Adipocyte (in vitro differentiated cells): ENCODE measurements at regions not wholly inside any gene's neighbourhood (a gene's known extent, or its start where the extent isn't known, plus 50 kb on each side); places are given as distances from the start of the nearest gene placed in this dataset.
"Not testable (repeated sequence)": the region's sequence is repeated elsewhere in the genome, so short reads cannot be mapped to it uniquely, and the experiment has no call there.

Experiments used
- DNase-seq: peaks from one replicate; pipeline ENCODE4 v3.0.0-alpha.2; 2015; ENCODE audit warnings: low read depth
- H3K27me3 ChIP-seq: replicated peaks from 2 replicates; pipeline ENCODE4 v1.7.0; 2013; ENCODE audit warnings: mild to moderate bottlenecking, low read length, moderate library complexity; ENCODE audit not compliant: control insufficient read depth, insufficient read depth
- H3K36me3 ChIP-seq: 2 replicates; pipeline ENCODE4 v1.7.0; 2013; ENCODE audit warnings: low read length, mild to moderate bottlenecking, moderate library complexity; ENCODE audit not compliant: control insufficient read depth, insufficient read depth, severe bottlenecking
- H3K4me1 ChIP-seq: 2 replicates; pipeline ENCODE4 v1.7.0; 2013; ENCODE audit warnings: mild to moderate bottlenecking, low read length, moderate library complexity; ENCODE audit not compliant: control insufficient read depth, insufficient read depth
- H3K4me3 ChIP-seq: 2 replicates; pipeline ENCODE4 v1.7.0; 2013; ENCODE audit warnings: mild to moderate bottlenecking, low read length, moderate library complexity
- H3K9ac ChIP-seq: 2 replicates; pipeline ENCODE4 v1.7.0; 2013; ENCODE audit warnings: mild to moderate bottlenecking, low read length, moderate library complexity
- H3K9me3 ChIP-seq: 2 replicates; pipeline ENCODE4 v1.7.0; 2013; ENCODE audit warnings: mild to moderate bottlenecking, low read length, moderate library complexity; ENCODE audit not compliant: control insufficient read depth

- no peaks in the 10 kb centered on the region for H3K36me3 ChIP-seq
- no peak for DNase-seq
- no peaks in the 10 kb centered on the region for H3K9me3 ChIP-seq
- peaks cover 35% of the 10 kb centered on the region for H3K4me1 ChIP-seq
- no peaks in the 10 kb centered on the region for H3K27me3 ChIP-seq
- H3K9ac ChIP-seq = no peak overlapping the region
- H3K4me3 ChIP-seq = no peak overlapping the region
Observed at GRCh38 chr12:75955251-75955650, 76.3 kb downstream of the PHLDA1 start.

- no peaks in the 10 kb centered on the region for H3K27me3 ChIP-seq
- H3K9ac ChIP-seq = no peak overlapping the region
- H3K9me3 ChIP-seq = no peaks in the 10 kb centered on the region
- peaks cover 35% of the 10 kb centered on the region for H3K4me1 ChIP-seq
- no peak overlapping the region for H3K4me3 ChIP-seq
- no peak for DNase-seq
- H3K36me3 ChIP-seq = no peaks in the 10 kb centered on the region
Observed at GRCh38 chr12:75954749-75955148, 76.8 kb downstream of the PHLDA1 start.

- DNase-seq = peak; percentile 82
- Histone ChIP-seq H3K4me1 (peaks cover 35% of the 10 kb centered on the region), H3K9ac (no peak overlapping the region), H3K9me3 (no peaks in the 10 kb centered on the region), H3K27me3 (no peaks in the 10 kb centered on the region), H3K4me3 (peak overlapping the region; percentile 56), H3K36me3 (no peaks in the 10 kb centered on the region)
Observed at GRCh38 chr12:75954041-75954440, 77.5 kb downstream of the PHLDA1 start.

GRCh38 chr12:75953312-75953906 is 78.2 kb downstream of the PHLDA1 start:
- no peaks in the 10 kb centered on the region for H3K9me3 ChIP-seq
- peaks cover 35% of the 10 kb centered on the region for H3K4me1 ChIP-seq
- H3K36me3 ChIP-seq = no peaks in the 10 kb centered on the region
- H3K27me3 ChIP-seq = no peaks in the 10 kb centered on the region
- H3K9ac ChIP-seq = peak overlapping the region; percentile 55
- peak overlapping the region; percentile 56 for H3K4me3 ChIP-seq
- peak; percentile 43 for DNase-seq

- no peak overlapping the region for H3K9ac ChIP-seq
- H3K4me3 ChIP-seq = no peak overlapping the region
- DNase-seq = no peak
- H3K36me3 ChIP-seq = no peaks in the 10 kb centered on the region
- peaks cover 35% of the 10 kb centered on the region for H3K4me1 ChIP-seq
- no peaks in the 10 kb centered on the region for H3K9me3 ChIP-seq
- H3K27me3 ChIP-seq = no peaks in the 10 kb centered on the region
Observed at GRCh38 chr12:75951399-75952278, 79.9 kb downstream of the PHLDA1 start.

- H3K4me3 ChIP-seq = no peak overlapping the region
- no peaks in the 10 kb centered on the region for H3K36me3 ChIP-seq
- H3K27me3 ChIP-seq = no peaks in the 10 kb centered on the region
- no peaks in the 10 kb centered on the region for H3K9me3 ChIP-seq
- DNase-seq = no peak
- no peak overlapping the region for H3K9ac ChIP-seq
- H3K4me1 ChIP-seq = peaks cover 25% of the 10 kb centered on the region
Observed at GRCh38 chr12:75947156-75947723, 84.3 kb downstream of the PHLDA1 start.

GRCh38 chr12:75945581-75945980 is 86.0 kb downstream of the PHLDA1 start:
- H3K36me3 ChIP-seq = no peaks in the 10 kb centered on the region
- H3K9me3 ChIP-seq = no peaks in the 10 kb centered on the region
- no peak overlapping the region for H3K4me3 ChIP-seq
- H3K4me1 ChIP-seq = peaks cover 15% of the 10 kb centered on the region
- no peak for DNase-seq
- H3K9ac ChIP-seq = no peak overlapping the region
- no peaks in the 10 kb centered on the region for H3K27me3 ChIP-seq

- Histone ChIP-seq H3K27me3 (no peaks in the 10 kb centered on the region), H3K9me3 (no peaks in the 10 kb centered on the region), H3K4me1 (peaks cover 15% of the 10 kb centered on the region), H3K36me3 (no peaks in the 10 kb centered on the region), H3K4me3 (no peak overlapping the region), H3K9ac (no peak overlapping the region)
- no peak for DNase-seq
Observed at GRCh38 chr12:75944905-75945432, 86.6 kb downstream of the PHLDA1 start.

GRCh38 chr12:75944097-75944904 is 87.3 kb downstream of the PHLDA1 start:
- Histone ChIP-seq H3K4me3 (peak overlapping the region; percentile 10), H3K9ac (peak overlapping the region; percentile 10), H3K36me3 (no peaks in the 10 kb centered on the region), H3K9me3 (no peaks in the 10 kb centered on the region), H3K27me3 (no peaks in the 10 kb centered on the region), H3K4me1 (peaks cover 15% of the 10 kb centered on the region)
- DNase-seq = peak; percentile 81

GRCh38 chr12:75943730-75944096 is 87.9 kb downstream of the PHLDA1 start:
- Histone ChIP-seq H3K4me1 (peaks cover 15% of the 10 kb centered on the region), H3K9me3 (no peaks in the 10 kb centered on the region), H3K4me3 (no peak overlapping the region), H3K36me3 (no peaks in the 10 kb centered on the region), H3K27me3 (no peaks in the 10 kb centered on the region), H3K9ac (peak overlapping the region; percentile 10)
- no peak for DNase-seq

GRCh38 chr12:75941661-75942060 is 89.9 kb downstream of the PHLDA1 start:
- H3K27me3 ChIP-seq, H3K4me3 ChIP-seq, H3K36me3 ChIP-seq, H3K9me3 ChIP-seq, DNase-seq, H3K9ac ChIP-seq: not testable (repeated sequence)
- peaks cover 15% of the 10 kb centered on the region for H3K4me1 ChIP-seq
